Spleen (tissue), 7 donors: ENCODE measurements at regions not wholly inside any gene's neighbourhood (a gene's known extent, or its start where the extent isn't known, plus 50 kb on each side); places are given as distances from the start of the nearest gene placed in this dataset.

Experiments used
- POLR2A ChIP-seq, 3 donors: fragments of 450-650 bp; IDR thresholded peaks; one replicate each; pipeline ENCODE4 v1.5.1; 2017; ENCODE audit warnings: antibody characterized with exemption in 3 of 3, mild to moderate bottlenecking in 1 of 3
- POLR2AphosphoS5 ChIP-seq, 3 donors: sonication (generic); formaldehyde crosslinking; IDR thresholded peaks; one replicate each; pipeline ENCODE4 v1.5.1; 2017; ENCODE audit warnings: antibody characterized with exemption in 3 of 3
- TF ChIP-seq, protein P1 (sequence below), 11 experiments: fragments of 200-600 bp in 7 of 11; fragments of 450-650 bp in 4 of 11; sonication (generic) in 4 of 11; IDR thresholded peaks in 8 of 11; conservative IDR thresholded peaks in 3 of 11; 1 replicate in 7 of 11; 2 replicates in 4 of 11; pipeline versions ENCODE4 v1.4.0 to v1.8.0; 2016 to 2021; ENCODE audit warnings: antibody characterized with exemption in 11 of 11, inconsistent platforms in 4 of 11, mild to moderate bottlenecking in 1 of 11
- donor health status: DM: no; HTN: no; CAD: no; lungs with moderate emphysema.
- donor health status: DM: no; HTN: no; CAD: no.
- donor health status: DM: no; HTN: no; CAD: no.

- TF ChIP-seq POLR2A (IDR thresholded peaks at IDR 0.05) (no peak), POLR2AphosphoS5 (IDR thresholded peaks at IDR 0.05) (no peak)
- TF ChIP-seq, protein P1, sequence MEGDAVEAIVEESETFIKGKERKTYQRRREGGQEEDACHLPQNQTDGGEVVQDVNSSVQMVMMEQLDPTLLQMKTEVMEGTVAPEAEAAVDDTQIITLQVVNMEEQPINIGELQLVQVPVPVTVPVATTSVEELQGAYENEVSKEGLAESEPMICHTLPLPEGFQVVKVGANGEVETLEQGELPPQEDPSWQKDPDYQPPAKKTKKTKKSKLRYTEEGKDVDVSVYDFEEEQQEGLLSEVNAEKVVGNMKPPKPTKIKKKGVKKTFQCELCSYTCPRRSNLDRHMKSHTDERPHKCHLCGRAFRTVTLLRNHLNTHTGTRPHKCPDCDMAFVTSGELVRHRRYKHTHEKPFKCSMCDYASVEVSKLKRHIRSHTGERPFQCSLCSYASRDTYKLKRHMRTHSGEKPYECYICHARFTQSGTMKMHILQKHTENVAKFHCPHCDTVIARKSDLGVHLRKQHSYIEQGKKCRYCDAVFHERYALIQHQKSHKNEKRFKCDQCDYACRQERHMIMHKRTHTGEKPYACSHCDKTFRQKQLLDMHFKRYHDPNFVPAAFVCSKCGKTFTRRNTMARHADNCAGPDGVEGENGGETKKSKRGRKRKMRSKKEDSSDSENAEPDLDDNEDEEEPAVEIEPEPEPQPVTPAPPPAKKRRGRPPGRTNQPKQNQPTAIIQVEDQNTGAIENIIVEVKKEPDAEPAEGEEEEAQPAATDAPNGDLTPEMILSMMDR (IDR thresholded peaks at IDR 0.05 in 8 of 11, conservative IDR thresholded peaks at IDR 0.05 in 3 of 11) = no peak
These were observed 530.2 kb downstream of the GATA3 start for GRCh38 chr10:8584666-8585065.
